NCI-H2107 treated with DMSO at 0.1 percent for 48 hours (cell line): ENCODE measurements at regions not wholly inside any gene's neighbourhood (a gene's known extent, or its start where the extent isn't known, plus 50 kb on each side); places are given as distances from the start of the nearest gene placed in this dataset.

ENCODE experiments used
- DNase-seq: peaks from one replicate; lab custom pipeline; 2025; ENCODE audit not compliant: unreplicated experiment; lab: John Stamatoyannopoulos, UW

- DNase-seq, result no peak
Observed at GRCh38 chr2:239786791-239787190, 238.4 kb downstream of the NDUFA10 start.

DNA sequence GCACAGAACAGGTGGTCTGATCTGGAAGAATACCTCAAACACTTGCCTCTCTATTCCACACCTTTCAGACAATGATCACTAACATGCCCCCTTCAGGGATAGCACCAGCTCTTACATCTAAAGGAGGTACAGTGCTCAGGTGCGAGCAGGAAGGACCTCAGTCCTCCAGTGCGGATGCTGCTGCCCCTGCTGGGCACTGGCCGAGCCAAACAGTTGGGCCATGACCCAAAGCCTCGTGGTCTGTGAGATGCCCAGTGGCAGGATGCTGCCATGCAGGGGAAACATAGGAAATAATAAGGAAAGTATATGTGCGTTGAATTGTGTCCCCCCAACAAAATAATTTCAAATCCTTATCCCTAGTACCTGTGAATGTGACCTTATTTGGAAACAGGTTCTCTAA, 243.7 kb downstream of the NDUFA10 start:
- no peak for DNase-seq

DNA sequence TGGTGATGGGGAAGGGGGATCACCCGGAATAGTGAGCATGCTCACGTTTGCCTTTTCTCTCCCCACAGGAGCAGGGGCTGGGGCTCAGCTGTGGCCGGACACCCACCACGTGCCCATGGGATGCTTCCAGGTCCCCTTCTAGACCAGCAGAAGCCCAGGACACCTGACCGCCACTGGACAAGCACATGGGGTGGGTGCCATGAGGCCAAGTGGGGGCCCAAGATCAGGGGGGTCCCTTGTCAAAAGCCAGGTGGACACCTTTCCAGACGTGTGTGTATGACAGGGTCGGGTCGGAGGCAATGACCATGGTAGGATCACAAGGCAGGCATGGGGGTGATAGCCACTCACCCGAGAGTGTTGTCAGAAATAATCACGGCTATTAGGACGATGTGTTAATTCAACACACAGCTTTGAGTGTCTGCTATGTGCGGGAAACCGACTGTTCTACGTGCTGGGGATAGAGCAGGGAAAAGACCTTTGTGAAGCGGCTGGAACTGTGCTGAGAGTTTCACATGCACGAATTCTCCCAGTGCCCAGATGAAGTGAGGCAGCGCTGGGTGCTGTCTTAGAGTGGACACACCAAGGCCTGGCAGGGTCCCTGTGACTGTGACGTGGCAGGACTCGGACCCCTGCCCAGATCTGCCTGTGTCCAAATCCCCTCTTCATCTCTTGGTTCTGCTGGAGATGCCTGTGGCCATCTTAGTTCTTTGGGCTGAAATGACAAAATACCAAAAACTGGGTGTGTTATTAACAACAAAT, 244.7 kb downstream of the NDUFA10 start:
- no peak for DNase-seq

DNA sequence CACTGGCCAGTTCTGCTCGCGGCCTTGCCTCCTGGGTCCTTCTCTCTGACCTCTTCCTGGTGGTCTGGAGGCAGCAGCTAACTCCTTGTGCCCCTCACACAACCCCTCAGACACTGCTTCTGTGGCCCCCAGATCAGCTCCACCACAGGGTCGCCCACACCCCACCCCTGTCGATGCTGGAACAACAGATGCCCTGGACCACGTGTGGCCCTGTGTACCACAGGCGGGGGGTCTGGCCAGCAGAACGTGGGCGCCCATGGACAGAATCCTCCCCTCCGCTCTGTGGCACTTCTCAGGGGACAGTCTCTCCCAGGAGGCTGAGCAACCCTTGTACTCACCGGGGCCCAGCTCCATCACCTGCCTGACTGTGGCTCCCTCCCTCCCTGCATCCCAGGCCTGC, 245.6 kb downstream of the NDUFA10 start:
- no peak for DNase-seq

GRCh38 chr2:239778861-239779558, 246.1 kb downstream of the NDUFA10 start:
- DNase-seq, result no peak

- DNase-seq, result no peak
Observed at GRCh38 chr2:239778042-239778851, 246.9 kb downstream of the NDUFA10 start.

- no peak for DNase-seq
Observed at GRCh38 chr2:239777219-239777618, 247.9 kb downstream of the NDUFA10 start.

DNA sequence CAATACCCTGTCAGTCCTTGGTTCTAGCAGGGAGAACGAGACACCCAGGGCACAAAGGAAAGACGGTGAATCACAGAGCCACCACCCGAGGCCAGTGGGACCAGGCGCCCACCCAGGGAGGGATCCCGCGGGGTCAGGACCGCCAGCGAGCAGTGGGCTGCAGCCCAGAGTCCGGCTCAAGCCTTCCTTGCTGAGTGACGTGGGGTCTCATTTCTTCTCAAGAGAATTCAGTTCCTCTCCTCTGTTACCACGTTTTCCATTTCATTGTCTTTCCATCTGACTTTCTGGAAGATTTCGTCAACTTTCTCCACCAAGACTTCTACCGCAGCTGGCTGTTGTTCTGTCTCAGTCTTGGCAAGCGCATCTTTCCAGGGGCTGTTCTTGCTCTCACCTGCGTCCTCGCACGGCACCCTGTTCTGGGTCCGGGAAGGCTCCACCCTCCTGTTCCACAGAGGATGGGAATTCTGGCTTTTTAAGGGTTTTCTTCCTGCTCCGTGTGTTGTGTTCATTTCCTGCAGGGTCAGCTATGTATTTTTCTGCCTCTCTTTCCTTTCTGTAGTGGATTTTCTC, 248.6 kb downstream of the NDUFA10 start:
- no peak for DNase-seq

GRCh38 chr2:239775623-239776435, 249.3 kb downstream of the NDUFA10 start:
- DNase-seq, result no peak

DNA sequence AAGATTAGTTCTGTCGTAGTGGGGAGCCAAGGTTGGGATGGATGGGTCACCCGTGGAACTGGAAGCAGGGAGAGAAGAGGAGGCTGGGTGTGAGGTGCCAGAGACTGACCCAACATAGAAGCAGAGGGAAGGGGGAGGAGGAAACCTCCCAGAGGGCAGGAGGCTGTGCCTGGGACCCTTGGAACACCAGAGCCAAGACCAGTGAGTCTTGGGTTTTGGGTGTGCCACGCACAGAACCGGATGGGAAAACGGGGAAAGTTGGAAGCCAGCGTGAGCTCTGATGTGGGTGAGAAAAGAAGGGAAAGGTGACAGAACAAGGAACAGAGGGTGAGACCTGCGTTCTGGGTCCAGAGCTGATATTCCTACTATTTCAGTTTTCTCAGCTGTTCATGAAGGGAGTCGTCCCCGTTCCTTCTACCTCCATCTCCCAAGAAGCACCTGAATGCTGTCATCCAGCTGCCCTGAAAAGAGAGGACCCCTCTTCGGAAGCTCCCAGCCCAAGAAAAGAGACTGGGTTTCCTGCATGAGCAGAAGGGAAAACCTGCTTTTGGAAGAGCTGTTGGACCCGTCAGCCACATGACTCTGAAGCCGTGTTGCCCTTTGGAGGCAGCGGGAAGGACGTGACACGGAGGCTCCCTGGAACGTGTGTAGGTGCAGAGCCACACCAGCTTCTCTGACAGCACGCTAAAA, 250.1 kb downstream of the NDUFA10 start:
- no peak for DNase-seq

GRCh38 chr2:239774142-239774462, 251.0 kb downstream of the NDUFA10 start:
- no peak for DNase-seq

GRCh38 chr2:239773228-239774141, 251.7 kb downstream of the NDUFA10 start:
- no peak for DNase-seq

GRCh38 chr2:239772721-239773120, 252.4 kb downstream of the NDUFA10 start:
- DNase-seq, result no peak

GRCh38 chr2:239770246-239770639, 254.9 kb downstream of the NDUFA10 start:
- DNase-seq, result peak; percentile 82

- DNase-seq, result no peak
Observed at GRCh38 chr2:239769554-239770245, 255.4 kb downstream of the NDUFA10 start.

- peak; percentile 32 for DNase-seq
Observed at GRCh38 chr2:239768907-239769553, 256.1 kb downstream of the NDUFA10 start.

- no peak for DNase-seq
Observed at GRCh38 chr2:239768031-239768790, 256.9 kb downstream of the NDUFA10 start.
